ENCODE measurements at regions not wholly inside any gene's neighbourhood (a gene's known extent, or its start where the extent isn't known, plus 50 kb on each side); places are given as distances from the start of the nearest gene placed in this dataset.

DNA sequence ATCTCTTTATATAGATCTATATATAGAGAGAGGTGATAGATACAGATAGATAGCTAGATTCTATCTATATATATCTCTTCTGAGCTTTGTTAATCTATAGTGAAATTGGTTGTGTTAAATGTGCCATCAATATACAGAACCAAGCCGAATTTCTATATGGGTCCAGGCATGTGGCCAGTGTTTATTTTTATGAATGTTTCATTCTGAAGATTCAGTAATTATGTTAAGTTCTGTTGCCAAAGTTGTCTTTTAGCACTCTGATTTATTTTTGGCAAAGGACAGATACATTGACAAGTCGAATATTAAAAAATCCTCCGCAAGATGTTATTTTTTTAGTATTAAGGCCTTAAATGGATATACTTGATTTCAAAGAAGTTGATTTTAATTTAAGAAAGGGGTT, 190.4 kb upstream of the HTR2A start:
- intact Hi-C loops (cut with micrococcal nuclease) = no loop called here
- peaks cover 1% of the 10 kb centered on the region for H3K9me3 ChIP-seq (replicated peaks)
- no peak overlapping the region for H3K4me3 ChIP-seq
- H3K36me3 ChIP-seq = no peaks in the 10 kb centered on the region
- no peak for DNase-seq
- no peak overlapping the region for H3K27ac ChIP-seq (replicated peaks)
- H3K27me3 ChIP-seq (ENCODE audit: low read depth) = no peaks in the 10 kb centered on the region
- TF ChIP-seq, protein P1, sequence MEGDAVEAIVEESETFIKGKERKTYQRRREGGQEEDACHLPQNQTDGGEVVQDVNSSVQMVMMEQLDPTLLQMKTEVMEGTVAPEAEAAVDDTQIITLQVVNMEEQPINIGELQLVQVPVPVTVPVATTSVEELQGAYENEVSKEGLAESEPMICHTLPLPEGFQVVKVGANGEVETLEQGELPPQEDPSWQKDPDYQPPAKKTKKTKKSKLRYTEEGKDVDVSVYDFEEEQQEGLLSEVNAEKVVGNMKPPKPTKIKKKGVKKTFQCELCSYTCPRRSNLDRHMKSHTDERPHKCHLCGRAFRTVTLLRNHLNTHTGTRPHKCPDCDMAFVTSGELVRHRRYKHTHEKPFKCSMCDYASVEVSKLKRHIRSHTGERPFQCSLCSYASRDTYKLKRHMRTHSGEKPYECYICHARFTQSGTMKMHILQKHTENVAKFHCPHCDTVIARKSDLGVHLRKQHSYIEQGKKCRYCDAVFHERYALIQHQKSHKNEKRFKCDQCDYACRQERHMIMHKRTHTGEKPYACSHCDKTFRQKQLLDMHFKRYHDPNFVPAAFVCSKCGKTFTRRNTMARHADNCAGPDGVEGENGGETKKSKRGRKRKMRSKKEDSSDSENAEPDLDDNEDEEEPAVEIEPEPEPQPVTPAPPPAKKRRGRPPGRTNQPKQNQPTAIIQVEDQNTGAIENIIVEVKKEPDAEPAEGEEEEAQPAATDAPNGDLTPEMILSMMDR (IDR thresholded peaks at IDR 0.05; ENCODE audit: borderline replicate concordance) = no peak
- no peaks in the 10 kb centered on the region for H3K4me1 ChIP-seq

DNA sequence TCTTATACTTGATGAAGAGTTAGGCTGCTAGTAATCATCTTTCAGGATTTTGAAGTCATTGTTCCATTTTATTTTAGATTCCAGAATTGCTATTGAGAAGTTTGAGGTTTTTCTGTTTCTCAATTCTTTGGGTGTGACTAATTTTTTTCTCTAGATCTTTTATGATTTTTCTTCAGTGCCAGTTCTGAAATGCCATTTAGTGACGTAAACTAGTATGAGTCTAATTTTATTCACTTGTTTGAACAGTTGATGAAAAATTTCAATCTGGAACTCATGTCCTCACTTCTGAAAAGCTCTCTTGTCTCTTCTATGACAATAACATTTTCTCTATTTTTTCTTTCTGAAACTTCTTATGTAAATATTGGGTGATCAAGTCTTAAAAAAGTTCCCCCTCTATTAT, 188.5 kb upstream of the HTR2A start:
- Histone ChIP-seq H3K27me3 (ENCODE audit: low read depth) (no peaks in the 10 kb centered on the region), H3K4me1 (no peaks in the 10 kb centered on the region), H3K27ac (replicated peaks) (no peak overlapping the region), H3K9me3 (replicated peaks) (peaks cover 6% of the 10 kb centered on the region), H3K36me3 (no peaks in the 10 kb centered on the region), H3K4me3 (no peak overlapping the region)
- no peak for DNase-seq
- intact Hi-C loops (cut with micrococcal nuclease) = no loop called here
- TF ChIP-seq, protein P1 (IDR thresholded peaks at IDR 0.05; ENCODE audit: borderline replicate concordance) = no peak

DNA sequence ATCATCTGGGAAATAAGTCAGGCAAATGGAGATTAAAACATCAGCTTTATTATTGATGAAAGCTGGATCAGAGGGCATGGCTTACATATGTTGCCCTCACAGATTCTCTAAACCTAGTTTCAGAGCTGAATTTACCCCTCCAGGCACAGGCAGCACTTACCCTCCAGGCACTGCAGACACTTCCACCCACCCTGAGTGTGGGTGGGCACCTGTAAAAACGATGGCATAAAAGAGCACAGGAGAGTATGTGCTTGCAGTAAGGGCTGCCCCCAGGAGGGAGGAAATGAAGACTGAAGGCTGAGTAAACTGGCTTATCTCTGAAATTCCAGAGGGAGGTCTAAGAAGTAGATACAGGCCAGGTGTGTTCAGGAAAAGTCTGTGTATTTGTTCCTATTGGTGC, 185.0 kb upstream of the HTR2A start:
- no peaks in the 10 kb centered on the region for H3K36me3 ChIP-seq
- TF ChIP-seq, protein P1 (IDR thresholded peaks at IDR 0.05; ENCODE audit: borderline replicate concordance) = no peak
- no peaks in the 10 kb centered on the region for H3K4me1 ChIP-seq
- H3K9me3 ChIP-seq (replicated peaks) = peaks cover 11% of the 10 kb centered on the region
- H3K4me3 ChIP-seq = no peak overlapping the region
- no peak overlapping the region for H3K27ac ChIP-seq (replicated peaks)
- H3K27me3 ChIP-seq (ENCODE audit: low read depth) = no peaks in the 10 kb centered on the region
- intact Hi-C loops (cut with micrococcal nuclease) = no loop called here
- no peak for DNase-seq

DNA sequence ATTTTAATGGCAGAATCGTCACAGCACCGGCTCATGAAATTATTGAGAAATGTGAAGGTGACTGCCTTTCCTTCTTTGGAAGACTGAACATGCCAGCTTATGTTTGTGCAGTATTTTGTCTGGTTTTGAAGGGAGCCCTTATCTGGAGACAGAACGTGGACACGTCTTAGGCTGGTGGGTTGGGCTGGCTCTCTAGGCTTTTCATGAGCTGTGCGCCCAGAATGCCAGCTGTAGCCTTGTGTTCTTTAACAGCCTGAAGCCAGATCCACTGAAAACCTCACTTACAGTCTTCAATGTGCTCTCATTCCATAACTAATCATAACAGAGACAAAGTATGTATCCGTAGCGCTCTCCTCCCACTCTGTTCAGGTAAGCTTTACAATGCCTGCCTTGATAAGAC, 184.4 kb upstream of the HTR2A start:
- peaks cover 16% of the 10 kb centered on the region for H3K9me3 ChIP-seq (replicated peaks)
- no peak for DNase-seq
- no peaks in the 10 kb centered on the region for H3K27me3 ChIP-seq (ENCODE audit: low read depth)
- H3K4me1 ChIP-seq = no peaks in the 10 kb centered on the region
- TF ChIP-seq, protein P1 (IDR thresholded peaks at IDR 0.05; ENCODE audit: borderline replicate concordance) = no peak
- H3K4me3 ChIP-seq = no peak overlapping the region
- intact Hi-C loops (cut with micrococcal nuclease) = no loop called here
- H3K36me3 ChIP-seq = no peaks in the 10 kb centered on the region
- no peak overlapping the region for H3K27ac ChIP-seq (replicated peaks)

DNA sequence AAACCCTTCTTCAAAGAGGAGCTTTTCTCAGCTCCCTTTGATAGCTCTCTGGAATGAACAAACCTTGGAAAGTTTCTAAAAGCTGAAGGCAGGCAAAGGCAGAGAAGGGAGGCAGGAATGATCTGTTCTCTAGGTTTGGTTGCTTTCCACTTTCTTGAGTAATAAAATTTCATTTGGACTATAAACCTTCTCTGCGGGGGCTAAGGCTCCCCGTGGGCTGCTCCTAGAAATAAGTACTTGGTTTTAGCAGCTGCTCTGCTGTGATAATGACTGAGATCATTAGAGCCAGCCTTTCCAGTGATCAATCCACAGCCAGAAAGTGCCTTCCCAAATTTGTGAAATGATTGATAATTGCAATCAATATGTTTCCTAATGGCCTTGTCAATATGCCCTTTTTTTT, 183.8 kb upstream of the HTR2A start:
- Histone ChIP-seq H3K27me3 (ENCODE audit: low read depth) (no peaks in the 10 kb centered on the region), H3K4me1 (no peaks in the 10 kb centered on the region), H3K36me3 (no peaks in the 10 kb centered on the region), H3K9me3 (replicated peaks) (peaks cover 22% of the 10 kb centered on the region), H3K4me3 (no peak overlapping the region), H3K27ac (replicated peaks) (no peak overlapping the region)
- TF ChIP-seq, protein P1 (IDR thresholded peaks at IDR 0.05; ENCODE audit: borderline replicate concordance) = no peak
- DNase-seq = no peak
- intact Hi-C loops (cut with micrococcal nuclease) = no loop called here

DNA sequence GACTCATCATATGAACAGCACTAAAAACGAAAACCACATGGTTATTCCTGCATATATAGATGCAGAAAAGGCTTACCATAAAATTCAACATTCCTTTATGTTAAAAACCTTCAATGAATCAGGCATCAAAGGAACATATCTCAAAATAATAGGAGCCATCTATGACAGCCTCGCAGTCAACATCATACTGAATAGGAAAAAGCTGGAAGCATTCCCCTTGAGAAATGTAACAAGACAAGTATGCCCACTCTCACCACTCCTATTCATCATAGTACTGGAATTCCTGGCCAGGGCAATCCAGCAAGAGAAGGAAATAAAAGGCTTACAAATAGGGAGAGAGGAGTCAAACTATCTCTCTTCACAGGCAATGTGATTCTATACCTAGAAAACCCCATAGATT, 179.6 kb upstream of the HTR2A start:
- DNase-seq = no peak
- H3K27me3 ChIP-seq (ENCODE audit: low read depth) = no peaks in the 10 kb centered on the region
- no peaks in the 10 kb centered on the region for H3K36me3 ChIP-seq
- no peak overlapping the region for H3K4me3 ChIP-seq
- TF ChIP-seq, protein P1 (IDR thresholded peaks at IDR 0.05; ENCODE audit: borderline replicate concordance) = no peak
- intact Hi-C loops (cut with micrococcal nuclease) = no loop called here
- H3K27ac ChIP-seq (replicated peaks) = no peak overlapping the region
- H3K9me3 ChIP-seq (replicated peaks) = peaks cover 41% of the 10 kb centered on the region
- no peaks in the 10 kb centered on the region for H3K4me1 ChIP-seq

Data from left ventricle myocardium inferior (tissue), 1 donor.